Panc1 (cell line): ENCODE measurements at regions not wholly inside any gene's neighbourhood (a gene's known extent, or its start where the extent isn't known, plus 50 kb on each side); places are given as distances from the start of the nearest gene placed in this dataset.

Experiments used
- ATAC-seq: fragments of 200-7000 bp; cut with Tn5 transposase; 2 replicates; pipeline ENCODE4 v1.9.1; 2020; ENCODE audit warnings: mild to moderate bottlenecking, moderate library complexity
- BruUV-seq: library from RNA; stranded (reverse); fragments of 400-500 nt; replicated peaks from 2 replicates; lab custom pipeline; 2021; lab: Mats Ljungman, UMichigan
- CTCF ChIA-PET: fragments of 300-600 bp; sonication (Branson Sonifier 250); formaldehyde crosslinking; loops from one replicate; lab custom pipeline; 2022; ENCODE audit warnings: antibody characterized with exemption; lab: Charles Lee
- POLR2A ChIA-PET: fragments of 300-600 bp; sonication (Branson Sonifier 250); formaldehyde crosslinking; loops from one replicate; lab custom pipeline; 2022; ENCODE audit warnings: antibody characterized with exemption; lab: Charles Lee
- DNase-seq: peaks from one replicate; pipeline ENCODE4 v3.0.0-alpha.2; 2010; ENCODE audit warnings: low read depth, low spot score
- H3K27ac ChIP-seq: 2 replicates; pipeline ENCODE4 v1.5.1; 2011; ENCODE audit warnings: mild to moderate bottlenecking, low read length, inconsistent platforms
- H3K27me3 ChIP-seq: fragments of 200-500 bp; sonication (Bioruptor generic); 2 replicates; pipeline ENCODE4 v1.6.0; 2014; ENCODE audit warnings: low read length, inconsistent platforms; ENCODE audit not compliant: control insufficient read depth, insufficient read depth
- H3K36me3 ChIP-seq: fragments of 200-500 bp; sonication (Bioruptor generic); 2 replicates; pipeline ENCODE4 v1.5.1; 2014; ENCODE audit warnings: inconsistent platforms, mild to moderate bottlenecking, low read length, moderate library complexity; ENCODE audit not compliant: control insufficient read depth, insufficient read depth
- H3K4me1 ChIP-seq: 2 replicates; pipeline ENCODE4 v1.5.1; 2011; ENCODE audit warnings: inconsistent platforms, mild to moderate bottlenecking, low read length, moderate library complexity; ENCODE audit not compliant: control insufficient read depth, insufficient read depth
- H3K4me3 ChIP-seq, 2 experiments: 2 replicates each; pipeline ENCODE4 v1.5.1; 2011 to 2012; ENCODE audit warnings: low read depth in 2 of 2, low read length in 2 of 2, mild to moderate bottlenecking in 2 of 2, inconsistent platforms in 1 of 2, moderate library complexity in 1 of 2
- H3K9me3 ChIP-seq: fragments of 200-500 bp; sonication (Bioruptor generic); 2 replicates; pipeline ENCODE4 v1.5.1; 2014; ENCODE audit warnings: low read depth, mild to moderate bottlenecking, inconsistent platforms, low read length, moderate library complexity; ENCODE audit not compliant: control insufficient read depth, insufficient read depth
- POLR2AphosphoS5 ChIP-seq: IDR thresholded peaks from 2 replicates; pipeline ENCODE4 v1.6.1; 2012; ENCODE audit warnings: mild to moderate bottlenecking, low read depth, low read length, moderate library complexity
- SIN3A ChIP-seq: IDR thresholded peaks from 2 replicates; pipeline ENCODE4 v1.6.1; 2012; ENCODE audit warnings: low read depth, mild to moderate bottlenecking, low read length, moderate library complexity, borderline replicate concordance; ENCODE audit not compliant: insufficient read depth
- TCF7L2 ChIP-seq: IDR thresholded peaks from 2 replicates; pipeline ENCODE4 v1.6.1; 2011; ENCODE audit warnings: mild to moderate bottlenecking, low read depth, low read length, inconsistent platforms
- in situ Hi-C: cut with HindIII; loops from 2 replicates; pipeline ENCODE4 v1.10.0; 2016; ENCODE audit warnings: low sequenced_read_pairs, low pct_unique_long_range_greater_than_20kb
- intact Hi-C: fragments of 100-400 bp; cut with micrococcal nuclease; formaldehyde crosslinking; loops from one replicate; pipeline ENCODE4 v1.10.0; 2022; ENCODE audit not compliant: unreplicated experiment
- TF ChIP-seq, protein P1 (sequence below), 2 experiments: IDR thresholded peaks; 2 replicates each; pipeline ENCODE4 v1.6.1; 2011 to 2012; ENCODE audit warnings: low read depth in 2 of 2, control low read depth in 1 of 2, low read length in 1 of 2, mild to moderate bottlenecking in 1 of 2, moderate library complexity in 1 of 2; ENCODE audit not compliant: insufficient read depth in 1 of 2
- TF ChIP-seq, protein P2 (sequence below): fragments of 450-650 bp; IDR thresholded peaks from 2 replicates; pipeline ENCODE4 v1.5.1; 2017; ENCODE audit warnings: mild to moderate bottlenecking

DNA sequence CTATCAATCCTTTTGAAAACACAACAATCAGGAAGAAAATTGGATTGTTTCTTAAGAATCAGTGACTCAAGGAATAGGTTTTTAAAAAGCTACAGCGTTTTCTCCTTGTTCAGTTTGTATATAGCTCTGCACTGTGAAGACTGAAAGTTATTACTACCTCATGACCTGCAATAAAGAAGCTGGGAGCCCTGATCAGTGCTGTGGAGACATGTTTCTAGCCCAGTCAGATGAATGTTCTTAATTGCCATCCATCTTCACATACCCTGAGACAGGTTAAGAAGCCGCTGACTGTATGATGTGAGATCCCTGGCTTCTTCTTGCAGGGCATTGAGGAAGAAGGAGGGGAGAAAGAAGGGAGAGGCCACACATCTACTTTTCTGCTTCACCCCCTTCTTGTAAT is 58.0 kb upstream of the VWC2 start:
- H3K36me3 ChIP-seq: no peaks in the 10 kb centered on the region
- in situ Hi-C loops (no loop called here), intact Hi-C loops (no loop called here)
- POLR2A ChIA-PET: no interaction called here
- no peak overlapping the region for H3K27ac ChIP-seq
- H3K27me3 ChIP-seq: no peaks in the 10 kb centered on the region
- no peak overlapping the region for H3K4me3 ChIP-seq
- no peaks in the 10 kb centered on the region for H3K4me1 ChIP-seq
- no TSS peak for BruUV-seq
- TF ChIP-seq, protein P1, sequence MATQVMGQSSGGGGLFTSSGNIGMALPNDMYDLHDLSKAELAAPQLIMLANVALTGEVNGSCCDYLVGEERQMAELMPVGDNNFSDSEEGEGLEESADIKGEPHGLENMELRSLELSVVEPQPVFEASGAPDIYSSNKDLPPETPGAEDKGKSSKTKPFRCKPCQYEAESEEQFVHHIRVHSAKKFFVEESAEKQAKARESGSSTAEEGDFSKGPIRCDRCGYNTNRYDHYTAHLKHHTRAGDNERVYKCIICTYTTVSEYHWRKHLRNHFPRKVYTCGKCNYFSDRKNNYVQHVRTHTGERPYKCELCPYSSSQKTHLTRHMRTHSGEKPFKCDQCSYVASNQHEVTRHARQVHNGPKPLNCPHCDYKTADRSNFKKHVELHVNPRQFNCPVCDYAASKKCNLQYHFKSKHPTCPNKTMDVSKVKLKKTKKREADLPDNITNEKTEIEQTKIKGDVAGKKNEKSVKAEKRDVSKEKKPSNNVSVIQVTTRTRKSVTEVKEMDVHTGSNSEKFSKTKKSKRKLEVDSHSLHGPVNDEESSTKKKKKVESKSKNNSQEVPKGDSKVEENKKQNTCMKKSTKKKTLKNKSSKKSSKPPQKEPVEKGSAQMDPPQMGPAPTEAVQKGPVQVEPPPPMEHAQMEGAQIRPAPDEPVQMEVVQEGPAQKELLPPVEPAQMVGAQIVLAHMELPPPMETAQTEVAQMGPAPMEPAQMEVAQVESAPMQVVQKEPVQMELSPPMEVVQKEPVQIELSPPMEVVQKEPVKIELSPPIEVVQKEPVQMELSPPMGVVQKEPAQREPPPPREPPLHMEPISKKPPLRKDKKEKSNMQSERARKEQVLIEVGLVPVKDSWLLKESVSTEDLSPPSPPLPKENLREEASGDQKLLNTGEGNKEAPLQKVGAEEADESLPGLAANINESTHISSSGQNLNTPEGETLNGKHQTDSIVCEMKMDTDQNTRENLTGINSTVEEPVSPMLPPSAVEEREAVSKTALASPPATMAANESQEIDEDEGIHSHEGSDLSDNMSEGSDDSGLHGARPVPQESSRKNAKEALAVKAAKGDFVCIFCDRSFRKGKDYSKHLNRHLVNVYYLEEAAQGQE (IDR thresholded peaks at IDR 0.05; ENCODE audit: insufficient read depth in 1 of 2, low read depth in 2 of 2, low read length in 1 of 2): no peak
- TF ChIP-seq SIN3A (no peak), POLR2AphosphoS5 (no peak), TCF7L2 (no peak)
- TF ChIP-seq, protein P2, sequence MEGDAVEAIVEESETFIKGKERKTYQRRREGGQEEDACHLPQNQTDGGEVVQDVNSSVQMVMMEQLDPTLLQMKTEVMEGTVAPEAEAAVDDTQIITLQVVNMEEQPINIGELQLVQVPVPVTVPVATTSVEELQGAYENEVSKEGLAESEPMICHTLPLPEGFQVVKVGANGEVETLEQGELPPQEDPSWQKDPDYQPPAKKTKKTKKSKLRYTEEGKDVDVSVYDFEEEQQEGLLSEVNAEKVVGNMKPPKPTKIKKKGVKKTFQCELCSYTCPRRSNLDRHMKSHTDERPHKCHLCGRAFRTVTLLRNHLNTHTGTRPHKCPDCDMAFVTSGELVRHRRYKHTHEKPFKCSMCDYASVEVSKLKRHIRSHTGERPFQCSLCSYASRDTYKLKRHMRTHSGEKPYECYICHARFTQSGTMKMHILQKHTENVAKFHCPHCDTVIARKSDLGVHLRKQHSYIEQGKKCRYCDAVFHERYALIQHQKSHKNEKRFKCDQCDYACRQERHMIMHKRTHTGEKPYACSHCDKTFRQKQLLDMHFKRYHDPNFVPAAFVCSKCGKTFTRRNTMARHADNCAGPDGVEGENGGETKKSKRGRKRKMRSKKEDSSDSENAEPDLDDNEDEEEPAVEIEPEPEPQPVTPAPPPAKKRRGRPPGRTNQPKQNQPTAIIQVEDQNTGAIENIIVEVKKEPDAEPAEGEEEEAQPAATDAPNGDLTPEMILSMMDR: no peak
- ATAC-seq: no peak
- DNase-seq: no peak
- CTCF ChIA-PET: no interaction called here
- no peaks in the 10 kb centered on the region for H3K9me3 ChIP-seq

DNA sequence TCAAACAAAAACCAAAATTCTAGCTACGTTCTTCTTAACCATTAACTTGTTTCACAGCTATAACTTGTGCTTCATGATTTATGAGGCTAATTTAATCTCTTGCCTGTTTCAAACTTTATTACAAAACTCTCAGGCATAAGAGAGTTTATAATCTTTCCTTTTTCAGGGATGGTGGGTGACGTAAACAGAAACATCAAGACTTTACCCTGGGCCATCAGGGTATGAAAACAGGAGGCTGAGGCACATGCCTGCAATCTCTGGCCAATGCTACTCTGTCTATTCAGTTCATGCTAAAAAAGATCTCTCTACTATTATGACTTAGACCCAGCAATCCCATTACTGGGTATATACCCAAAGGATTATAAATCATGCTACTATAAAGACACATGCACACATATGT is 55.9 kb upstream of the VWC2 start:
- CTCF ChIA-PET: no interaction called here
- TF ChIP-seq POLR2AphosphoS5 (no peak), SIN3A (no peak), TCF7L2 (no peak)
- TF ChIP-seq, protein P2: no peak
- TF ChIP-seq, protein P1 (IDR thresholded peaks at IDR 0.05; ENCODE audit: insufficient read depth in 1 of 2, low read depth in 2 of 2, low read length in 1 of 2): no peak
- POLR2A ChIA-PET: no interaction called here
- no peak for ATAC-seq
- Histone ChIP-seq H3K36me3 (no peaks in the 10 kb centered on the region), H3K9me3 (no peaks in the 10 kb centered on the region), H3K27ac (no peak overlapping the region), H3K4me1 (no peaks in the 10 kb centered on the region), H3K4me3 (no peak overlapping the region), H3K27me3 (no peaks in the 10 kb centered on the region)
- in situ Hi-C loops (no loop called here), intact Hi-C loops (no loop called here)
- no peak for DNase-seq
- BruUV-seq: no TSS peak
